T-helper 2 cell treated with Interferon-gamma antibody and Interleukin-4, amounts not matched to agents 100 ng/mL and 5 ng/mL, for 36 hours (primary cell): ENCODE measurements at regions not wholly inside any gene's neighbourhood (a gene's known extent, or its start where the extent isn't known, plus 50 kb on each side); places are given as distances from the start of the nearest gene placed in this dataset.

Experiments
- intact Hi-C: fragments of 100-400 bp; cut with micrococcal nuclease; formaldehyde crosslinking; loops from one replicate; pipeline ENCODE4 v1.15.1; 2023

- intact Hi-C loops: loop anchor here (5.0 kb wide), 2 partner anchors 252 to 492 kb away; no protein-coding TSS in a partner anchor
Measured at GRCh38 chr11:11789735-11790369, 51.9 kb upstream of the USP47 start.

GRCh38 chr11:11788063-11788710 is 53.6 kb upstream of the USP47 start:
- intact Hi-C loops: loop anchor here (5.0 kb wide), 1 partner anchor 254 kb away; no protein-coding TSS in a partner anchor

GRCh38 chr11:11787305-11788062 is 54.3 kb upstream of the USP47 start:
- intact Hi-C loops: loop anchor here (1.0 to 5.0 kb wide), 5 partner anchors 61 to 855 kb away; no protein-coding TSS in a partner anchor

GRCh38 chr11:11786771-11787170 is 55.0 kb upstream of the USP47 start:
- intact Hi-C loops: loop anchor here (1.0 to 5.0 kb wide), 5 partner anchors 62 to 854 kb away; no protein-coding TSS in a partner anchor

GRCh38 chr11:11786234-11786633 is 55.5 kb upstream of the USP47 start:
- intact Hi-C loops: loop anchor here (2.0 to 5.0 kb wide), 4 partner anchors 63 to 853 kb away; no protein-coding TSS in a partner anchor

- intact Hi-C loops: no loop called here
Measured at GRCh38 chr11:11782532-11783110, 59.2 kb upstream of the USP47 start.

- intact Hi-C loops: no loop called here
Measured at GRCh38 chr11:11780858-11781257, 60.9 kb upstream of the USP47 start.

GRCh38 chr11:11779975-11780374 is 61.8 kb upstream of the USP47 start:
- intact Hi-C loops: no loop called here

- intact Hi-C loops: no loop called here
Measured at GRCh38 chr11:11777897-11778296, 63.9 kb upstream of the USP47 start.

- intact Hi-C loops: no loop called here
Measured at GRCh38 chr11:11776714-11777113, 65.1 kb upstream of the USP47 start.

- intact Hi-C loops: no loop called here
Measured at GRCh38 chr11:11774928-11775327, 66.8 kb upstream of the USP47 start.

GRCh38 chr11:11772865-11773515 is 68.8 kb upstream of the USP47 start:
- intact Hi-C loops: no loop called here

GRCh38 chr11:11770921-11771486 is 70.8 kb upstream of the USP47 start:
- intact Hi-C loops: no loop called here

GRCh38 chr11:11770296-11770695 is 71.5 kb upstream of the USP47 start:
- intact Hi-C loops: no loop called here

GRCh38 chr11:11769782-11770181 is 72.0 kb upstream of the USP47 start:
- intact Hi-C loops: no loop called here

GRCh38 chr11:11769362-11769761 is 72.4 kb upstream of the USP47 start:
- intact Hi-C loops: no loop called here

- intact Hi-C loops: no loop called here
Measured at GRCh38 chr11:11764423-11764803, 77.4 kb upstream of the USP47 start.

- intact Hi-C loops: no loop called here
Measured at GRCh38 chr11:11763796-11764422, 77.9 kb upstream of the USP47 start.

- intact Hi-C loops: no loop called here
Measured at GRCh38 chr11:11760838-11761237, 80.9 kb upstream of the USP47 start.

- intact Hi-C loops: no loop called here
Measured at GRCh38 chr11:11758603-11759196, 83.1 kb upstream of the USP47 start.
